RPMI7951 (cell line): ENCODE measurements at regions not wholly inside any gene's neighbourhood (a gene's known extent, or its start where the extent isn't known, plus 50 kb on each side); places are given as distances from the start of the nearest gene placed in this dataset.
A peak's percentile ranks its signal among the peaks of the same experiment; 100 is the strongest.

Experiments used
- DNase-seq: peaks from one replicate; pipeline ENCODE4 v3.0.0-alpha.2; 2012; ENCODE audit warnings: low read depth

- DNase-seq = no peak
Measured at GRCh38 chr1:228848406-228848805, 113.1 kb downstream of the RHOU start.

GRCh38 chr1:228849011-228849541 lies 113.8 kb downstream of the RHOU start:
- no peak for DNase-seq

GRCh38 chr1:228850141-228851100 lies 115.1 kb downstream of the RHOU start:
- DNase-seq = no peak

GRCh38 chr1:228851193-228851592 lies 115.9 kb downstream of the RHOU start:
- no peak for DNase-seq

DNA sequence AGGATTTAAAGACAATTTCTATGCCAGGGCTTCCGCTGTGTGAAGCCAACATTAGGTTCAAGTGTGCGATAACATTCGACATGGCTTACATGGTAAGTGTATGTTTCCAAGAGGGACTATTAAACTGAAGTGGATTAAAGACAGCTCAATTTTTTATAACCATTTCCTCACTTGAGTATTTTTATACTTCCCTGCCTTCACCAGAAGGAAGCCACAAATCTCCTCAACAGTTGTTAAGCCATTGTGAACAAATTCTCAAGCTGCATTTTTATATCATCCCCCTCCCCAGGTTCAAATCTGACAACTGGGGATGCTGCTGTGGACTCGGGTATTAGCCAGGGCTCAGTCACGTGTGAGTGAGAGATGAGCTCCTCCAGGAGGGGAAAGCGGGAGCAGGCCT lies 116.3 kb downstream of the RHOU start:
- DNase-seq = no peak

DNA sequence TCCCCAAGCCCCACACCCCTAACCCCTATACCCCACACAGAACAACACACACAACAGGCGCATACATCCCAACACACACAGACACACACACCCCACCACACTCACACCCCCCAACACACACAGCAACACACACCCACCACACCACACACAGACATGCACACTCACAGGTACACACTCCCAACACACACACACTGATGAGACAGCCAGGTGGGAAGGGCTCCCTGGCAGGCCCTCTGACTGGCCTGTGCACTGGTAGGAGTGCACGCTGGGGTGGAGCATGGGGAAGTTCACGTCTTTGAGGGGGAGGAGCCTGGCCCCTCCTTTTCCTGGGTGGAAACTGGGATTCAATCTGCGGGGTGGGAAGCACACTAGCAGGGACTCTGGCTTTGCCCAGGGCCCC lies 116.7 kb downstream of the RHOU start:
- DNase-seq = no peak

GRCh38 chr1:228852511-228853088 lies 117.3 kb downstream of the RHOU start:
- no peak for DNase-seq

DNA sequence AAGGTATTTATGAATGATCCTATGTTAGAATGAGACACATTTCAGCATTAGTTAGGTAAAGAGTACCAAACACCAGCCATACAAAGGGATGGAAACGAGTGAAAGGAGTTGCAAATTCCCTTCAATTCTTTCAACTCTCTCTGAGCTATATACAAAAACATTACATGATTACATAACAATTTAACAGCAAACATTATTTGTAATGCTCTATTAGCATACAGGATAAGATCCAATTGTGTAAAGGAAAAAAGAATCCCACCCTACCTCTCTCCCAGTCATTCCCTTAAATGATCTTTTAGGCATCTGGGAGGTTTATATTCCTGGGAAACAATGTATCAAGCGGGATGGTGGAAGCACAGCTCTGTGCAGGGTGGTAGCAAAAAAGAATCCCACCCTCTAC lies 117.9 kb downstream of the RHOU start:
- no peak for DNase-seq

DNA sequence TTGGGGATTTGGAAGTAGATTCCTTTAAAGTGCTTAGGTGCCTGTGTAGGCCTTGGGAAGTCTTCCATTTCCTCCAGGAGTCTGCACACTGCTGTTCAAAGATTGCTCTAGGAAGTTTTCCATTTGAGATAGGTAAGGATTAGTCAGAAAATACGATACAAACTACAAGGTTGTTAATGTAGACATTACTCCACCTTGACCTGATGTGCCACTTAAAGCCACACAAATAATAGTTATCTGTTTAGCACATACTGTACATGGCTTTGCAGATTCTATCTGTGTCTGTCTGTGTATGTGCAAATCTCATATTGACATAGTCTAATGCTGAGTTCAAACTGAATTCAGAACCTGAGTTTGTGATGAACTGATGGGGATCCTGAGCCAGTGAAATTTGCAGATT lies 118.4 kb downstream of the RHOU start:
- no peak for DNase-seq

DNA sequence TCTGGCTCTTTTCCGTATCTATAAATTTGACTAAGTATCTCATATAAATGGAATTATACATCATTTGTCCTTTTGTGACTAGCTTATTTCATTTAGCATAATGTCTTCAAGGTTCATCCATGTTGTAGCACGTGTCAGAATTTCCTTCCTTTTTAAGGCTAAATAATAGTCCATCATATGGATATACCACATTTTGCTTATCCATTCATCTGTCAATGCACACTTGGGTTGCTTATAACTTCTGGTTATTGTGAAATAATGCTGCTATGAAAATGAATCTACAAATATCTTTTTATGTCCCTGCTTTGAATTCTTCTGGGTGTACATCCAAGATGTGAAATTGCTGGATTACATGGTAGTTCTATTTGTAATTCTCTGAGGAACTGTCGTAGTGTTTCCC lies 119.6 kb downstream of the RHOU start:
- DNase-seq = no peak

- DNase-seq = no peak
Measured at GRCh38 chr1:228857611-228858010, 122.3 kb downstream of the RHOU start.

GRCh38 chr1:228860911-228861831 lies 125.9 kb downstream of the RHOU start:
- peak; percentile 19 for DNase-seq

GRCh38 chr1:228861832-228862180 lies 126.5 kb downstream of the RHOU start:
- no peak for DNase-seq

GRCh38 chr1:228862542-228863505 lies 127.5 kb downstream of the RHOU start:
- no peak for DNase-seq

DNA sequence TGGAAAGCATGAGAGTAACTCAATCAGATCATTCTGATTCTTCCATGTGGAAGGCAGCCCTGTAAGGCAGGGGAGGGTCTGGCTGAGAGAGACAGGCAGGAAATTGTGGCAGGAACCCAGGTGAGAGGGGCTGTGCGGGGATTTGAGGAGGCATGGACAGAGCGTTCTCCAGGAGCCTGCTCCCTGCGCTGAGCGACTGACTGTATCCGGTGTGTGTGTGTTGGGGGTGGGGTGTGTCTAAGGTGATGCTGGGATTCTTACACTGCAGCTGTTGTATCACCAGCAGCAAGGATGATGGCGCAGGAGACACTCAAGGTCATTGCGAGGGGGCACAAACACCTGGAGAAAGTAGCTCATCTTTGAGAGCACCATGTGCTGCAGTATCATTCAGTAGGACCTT lies 128.5 kb downstream of the RHOU start:
- DNase-seq = no peak

DNA sequence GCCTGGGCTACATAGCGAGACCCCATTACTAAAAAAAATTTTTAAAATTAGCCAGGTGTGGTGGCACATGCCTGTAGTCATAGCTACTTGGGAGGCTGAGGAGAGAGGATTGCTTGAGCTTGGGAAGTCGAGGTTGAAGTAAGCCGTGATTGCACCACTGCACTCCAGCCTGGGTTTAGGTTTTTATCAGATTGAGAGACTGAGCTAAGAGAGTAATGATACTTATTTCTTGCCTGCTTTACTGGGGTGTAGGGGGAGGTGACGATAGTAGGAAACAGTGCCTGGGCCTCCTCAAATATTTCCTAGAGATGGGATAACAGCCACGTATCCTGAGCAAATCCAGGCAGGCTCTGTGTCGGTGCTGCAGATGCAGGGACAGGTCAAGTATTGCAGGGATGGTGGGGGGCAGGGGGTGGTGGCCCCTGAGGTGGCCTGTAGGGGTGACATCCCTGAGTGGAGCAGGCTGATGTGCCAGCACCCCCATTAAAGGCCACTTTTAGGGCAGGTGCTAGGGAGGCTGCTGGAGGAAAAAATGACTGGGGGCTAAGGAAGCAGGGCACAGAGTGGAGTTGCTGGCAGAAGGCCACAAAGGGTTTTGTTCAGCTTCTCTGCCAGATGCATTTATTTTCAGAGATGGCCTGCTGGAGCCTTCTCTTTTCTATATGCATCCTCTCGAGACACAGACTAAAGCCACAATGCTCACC lies 130.5 kb downstream of the RHOU start:
- DNase-seq = no peak

GRCh38 chr1:228866468-228866867 lies 131.2 kb downstream of the RHOU start:
- DNase-seq = no peak

DNA sequence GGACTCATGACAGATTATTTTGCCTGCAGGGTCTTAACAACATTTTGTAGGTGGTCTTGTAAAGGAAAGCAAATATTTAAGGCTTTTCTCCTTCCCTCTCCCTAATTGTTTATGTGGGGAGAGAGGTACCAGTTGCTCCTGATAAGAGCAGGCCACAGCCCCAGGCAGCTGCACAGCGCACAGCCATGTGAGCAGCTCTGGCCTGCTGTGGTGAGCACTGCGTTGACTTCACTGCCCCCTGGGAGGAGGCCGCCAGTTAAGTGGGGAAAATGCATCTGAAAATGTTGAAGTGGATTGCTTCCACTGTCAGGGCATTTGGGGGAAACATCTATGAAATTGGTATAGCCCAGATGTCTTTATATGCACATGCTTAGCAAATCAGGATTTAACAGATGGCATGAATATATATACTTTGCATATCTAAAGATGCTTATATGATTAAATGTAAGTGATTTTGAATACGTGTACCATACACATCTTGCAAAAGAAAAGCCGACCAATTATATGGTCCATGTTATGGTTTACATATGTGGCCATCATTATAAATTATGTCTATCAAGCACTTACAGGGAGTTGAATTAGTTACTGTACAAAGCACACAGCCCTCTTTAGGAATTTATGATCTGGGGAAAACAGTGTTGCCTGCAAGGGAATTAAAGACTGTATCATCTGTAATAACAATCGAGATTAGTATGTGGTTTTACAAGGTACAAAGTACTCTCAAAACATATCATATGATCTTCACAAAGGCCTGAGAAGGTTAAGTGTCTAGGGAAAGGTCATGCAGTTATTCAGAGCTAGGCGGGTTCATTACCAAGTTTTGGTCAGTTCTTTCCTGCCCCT lies 132.1 kb downstream of the RHOU start:
- no peak for DNase-seq
